ENCODE measurements at regions not wholly inside any gene's neighbourhood (a gene's known extent, or its start where the extent isn't known, plus 50 kb on each side); places are given as distances from the start of the nearest gene placed in this dataset.

DNA sequence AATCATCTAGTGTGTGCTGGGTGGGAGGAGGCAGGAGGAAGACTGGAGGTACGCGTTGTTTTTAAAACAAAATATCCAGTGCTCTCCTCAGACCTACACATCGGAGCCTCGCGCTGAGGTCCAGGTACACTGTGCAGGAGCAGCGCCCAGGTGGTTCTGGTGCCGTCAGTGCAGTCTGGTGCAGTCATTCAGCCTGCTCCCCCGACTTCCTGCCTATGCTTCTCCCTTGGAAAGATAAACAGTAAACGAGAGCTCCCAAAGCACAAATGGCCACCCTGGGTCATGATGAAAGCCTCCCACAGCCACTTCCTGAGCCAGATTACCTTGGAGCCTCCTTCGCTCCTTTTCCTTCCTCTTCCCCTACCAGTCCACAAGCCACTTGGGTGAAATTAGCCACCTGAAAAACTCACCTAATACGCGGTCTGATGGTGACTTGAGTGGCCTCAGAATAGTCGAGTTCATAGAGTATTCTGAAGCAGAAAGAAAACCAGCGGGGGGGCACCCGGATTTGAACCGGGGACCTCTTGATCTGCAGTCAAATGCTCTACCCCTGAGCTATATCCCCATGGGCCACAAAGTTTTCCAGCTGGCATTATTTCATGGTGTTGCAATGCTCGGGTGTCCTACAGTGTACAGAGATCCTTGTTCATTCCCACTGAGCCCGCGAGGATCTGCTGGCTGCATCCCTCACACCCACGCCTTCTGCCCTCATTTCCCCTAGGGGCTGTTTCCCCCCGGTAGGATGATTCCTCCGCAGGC, 82.5 kb downstream of the ZNF467 start (continued):
- TF ChIP-seq HDAC6 (IDR thresholded peaks at IDR 0.05; ENCODE audit: low read depth, low read length) (no peak), ZSCAN29 (CRISPR knock-in tag; conservative IDR thresholded peaks at IDR 0.05) (peak; percentile 97), ZNF24 (IDR thresholded peaks at IDR 0.05) (peak; percentile 99), PLRG1 (conservative IDR thresholded peaks at IDR 0.05) (no peak), THAP11 (CRISPR knock-in tag; IDR thresholded peaks at IDR 0.05) (peak; percentile 81), ZSCAN25 (CRISPR knock-in tag; IDR thresholded peaks at IDR 0.05) (no peak), ZNF329 (CRISPR knock-in tag; IDR thresholded peaks at IDR 0.05; ENCODE audit: low read depth) (no peak), KAT8 (CRISPR knock-in tag; IDR thresholded peaks at IDR 0.05) (peak; percentile 67; the same call in 1 of the 2 replicates), ATF7-NPFF (CRISPR knock-in tag; IDR thresholded peaks at IDR 0.05; ENCODE audit: low read depth) (no peak), CEBPB (IDR thresholded peaks at IDR 0.05; ENCODE audit: borderline replicate concordance, low read depth, low read length) (0 out of 2 replicates have a peak, but pooled peaks have one; percentile 12), NRL (CRISPR knock-in tag; IDR thresholded peaks at IDR 0.05; ENCODE audit: borderline replicate concordance) (no peak), ZNF124 (CRISPR knock-in tag; IDR thresholded peaks at IDR 0.05) (peak; percentile 84), MEF2D (CRISPR knock-in tag; IDR thresholded peaks at IDR 0.05) (no peak; the same call in 1 of the 2 replicates), FOSL1 (CRISPR knock-in tag; IDR thresholded peaks at IDR 0.05; ENCODE audit: borderline replicate concordance) (no peak), HNF4G (IDR thresholded peaks at IDR 0.05; ENCODE audit: borderline replicate concordance, low read depth, low read length) (no peak), HNF4G (CRISPR knock-in tag; IDR thresholded peaks at IDR 0.05; ENCODE audit: borderline replicate concordance, low read depth) (no peak), KDM5B (CRISPR knock-in tag; IDR thresholded peaks at IDR 0.05; ENCODE audit: borderline replicate concordance) (no peak)
- TF ChIP-seq, protein P1, sequence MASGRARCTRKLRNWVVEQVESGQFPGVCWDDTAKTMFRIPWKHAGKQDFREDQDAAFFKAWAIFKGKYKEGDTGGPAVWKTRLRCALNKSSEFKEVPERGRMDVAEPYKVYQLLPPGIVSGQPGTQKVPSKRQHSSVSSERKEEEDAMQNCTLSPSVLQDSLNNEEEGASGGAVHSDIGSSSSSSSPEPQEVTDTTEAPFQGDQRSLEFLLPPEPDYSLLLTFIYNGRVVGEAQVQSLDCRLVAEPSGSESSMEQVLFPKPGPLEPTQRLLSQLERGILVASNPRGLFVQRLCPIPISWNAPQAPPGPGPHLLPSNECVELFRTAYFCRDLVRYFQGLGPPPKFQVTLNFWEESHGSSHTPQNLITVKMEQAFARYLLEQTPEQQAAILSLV (CRISPR knock-in tag; IDR thresholded peaks at IDR 0.05; ENCODE audit: borderline replicate concordance), result no peak
- TF ChIP-seq, protein P2, sequence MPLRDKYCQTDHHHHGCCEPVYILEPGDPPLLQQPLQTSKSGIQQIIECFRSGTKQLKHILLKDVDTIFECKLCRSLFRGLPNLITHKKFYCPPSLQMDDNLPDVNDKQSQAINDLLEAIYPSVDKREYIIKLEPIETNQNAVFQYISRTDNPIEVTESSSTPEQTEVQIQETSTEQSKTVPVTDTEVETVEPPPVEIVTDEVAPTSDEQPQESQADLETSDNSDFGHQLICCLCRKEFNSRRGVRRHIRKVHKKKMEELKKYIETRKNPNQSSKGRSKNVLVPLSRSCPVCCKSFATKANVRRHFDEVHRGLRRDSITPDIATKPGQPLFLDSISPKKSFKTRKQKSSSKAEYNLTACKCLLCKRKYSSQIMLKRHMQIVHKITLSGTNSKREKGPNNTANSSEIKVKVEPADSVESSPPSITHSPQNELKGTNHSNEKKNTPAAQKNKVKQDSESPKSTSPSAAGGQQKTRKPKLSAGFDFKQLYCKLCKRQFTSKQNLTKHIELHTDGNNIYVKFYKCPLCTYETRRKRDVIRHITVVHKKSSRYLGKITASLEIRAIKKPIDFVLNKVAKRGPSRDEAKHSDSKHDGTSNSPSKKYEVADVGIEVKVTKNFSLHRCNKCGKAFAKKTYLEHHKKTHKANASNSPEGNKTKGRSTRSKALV (CRISPR knock-in tag; IDR thresholded peaks at IDR 0.05), result peak; percentile 83
- TF ChIP-seq, protein P3, sequence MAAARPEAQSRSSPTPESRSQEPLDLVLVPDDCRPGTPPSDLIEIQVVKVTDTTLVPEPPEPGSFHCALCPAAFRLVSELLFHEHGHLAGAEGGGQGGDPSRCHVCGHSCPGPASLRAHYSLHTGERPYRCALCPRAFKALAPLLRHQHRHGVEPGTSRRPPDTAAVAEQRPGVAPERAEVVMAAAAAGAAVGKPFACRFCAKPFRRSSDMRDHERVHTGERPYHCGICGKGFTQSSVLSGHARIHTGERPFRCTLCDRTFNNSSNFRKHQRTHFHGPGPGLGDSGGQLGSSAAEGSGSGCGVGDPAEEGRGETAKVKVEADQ (CRISPR knock-in tag; IDR thresholded peaks at IDR 0.05; ENCODE audit: borderline replicate concordance), result no peak; the same call in 1 of the 2 replicates
- TF ChIP-seq, protein P4, sequence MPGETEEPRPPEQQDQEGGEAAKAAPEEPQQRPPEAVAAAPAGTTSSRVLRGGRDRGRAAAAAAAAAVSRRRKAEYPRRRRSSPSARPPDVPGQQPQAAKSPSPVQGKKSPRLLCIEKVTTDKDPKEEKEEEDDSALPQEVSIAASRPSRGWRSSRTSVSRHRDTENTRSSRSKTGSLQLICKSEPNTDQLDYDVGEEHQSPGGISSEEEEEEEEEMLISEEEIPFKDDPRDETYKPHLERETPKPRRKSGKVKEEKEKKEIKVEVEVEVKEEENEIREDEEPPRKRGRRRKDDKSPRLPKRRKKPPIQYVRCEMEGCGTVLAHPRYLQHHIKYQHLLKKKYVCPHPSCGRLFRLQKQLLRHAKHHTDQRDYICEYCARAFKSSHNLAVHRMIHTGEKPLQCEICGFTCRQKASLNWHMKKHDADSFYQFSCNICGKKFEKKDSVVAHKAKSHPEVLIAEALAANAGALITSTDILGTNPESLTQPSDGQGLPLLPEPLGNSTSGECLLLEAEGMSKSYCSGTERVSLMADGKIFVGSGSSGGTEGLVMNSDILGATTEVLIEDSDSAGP (CRISPR knock-in tag; IDR thresholded peaks at IDR 0.05; ENCODE audit: borderline replicate concordance), result 0 out of 2 replicates have a peak, but pooled peaks have one; percentile 65
- TF ChIP-seq, protein P5, sequence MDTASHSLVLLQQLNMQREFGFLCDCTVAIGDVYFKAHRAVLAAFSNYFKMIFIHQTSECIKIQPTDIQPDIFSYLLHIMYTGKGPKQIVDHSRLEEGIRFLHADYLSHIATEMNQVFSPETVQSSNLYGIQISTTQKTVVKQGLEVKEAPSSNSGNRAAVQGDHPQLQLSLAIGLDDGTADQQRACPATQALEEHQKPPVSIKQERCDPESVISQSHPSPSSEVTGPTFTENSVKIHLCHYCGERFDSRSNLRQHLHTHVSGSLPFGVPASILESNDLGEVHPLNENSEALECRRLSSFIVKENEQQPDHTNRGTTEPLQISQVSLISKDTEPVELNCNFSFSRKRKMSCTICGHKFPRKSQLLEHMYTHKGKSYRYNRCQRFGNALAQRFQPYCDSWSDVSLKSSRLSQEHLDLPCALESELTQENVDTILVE (CRISPR knock-in tag; IDR thresholded peaks at IDR 0.05), result no peak

Measured in HepG2 (cell line).